Body of pancreas (tissue), 4 donors: ENCODE measurements at regions not wholly inside any gene's neighbourhood (a gene's known extent, or its start where the extent isn't known, plus 50 kb on each side); places are given as distances from the start of the nearest gene placed in this dataset.

Source experiments
- CTCF ChIP-seq, 7 experiments: fragments of 450-650 bp in 4 of 7; fragments of 200-600 bp in 3 of 7; sonication (generic) in 3 of 7; IDR thresholded peaks; one replicate each; pipeline ENCODE4 v1.5.1; 2016 to 2019; ENCODE audit warnings: antibody characterized with exemption in 7 of 7
- POLR2A ChIP-seq, 3 donors: fragments of 450-650 bp; IDR thresholded peaks; one replicate each; pipeline ENCODE4 v1.6.1; 2016; ENCODE audit warnings: antibody characterized with exemption in 3 of 3, mild to moderate bottlenecking in 2 of 3

- no peak for TF ChIP-seq CTCF (IDR thresholded peaks at IDR 0.05)
- TF ChIP-seq POLR2A (IDR thresholded peaks at IDR 0.05): no peak
Observed at GRCh38 chr13:111043575-111043982, 71.5 kb upstream of the ARHGEF7 start.
